Fibroblast of mammary gland (primary cell): ENCODE measurements at regions not wholly inside any gene's neighbourhood (a gene's known extent, or its start where the extent isn't known, plus 50 kb on each side); places are given as distances from the start of the nearest gene placed in this dataset.
"Not testable (repeated sequence)": the region's sequence is repeated elsewhere in the genome, so short reads cannot be mapped to it uniquely, and the experiment has no call there.

Experiments used
- DNase-seq: peaks from one replicate; pipeline ENCODE4 v3.0.0-alpha.2; 2010; ENCODE audit warnings: low read depth
- H3K4me3 ChIP-seq: 2 replicates; pipeline ENCODE4 v1.5.1; 2011; ENCODE audit warnings: low read depth, mild to moderate bottlenecking, low read length, moderate library complexity; ENCODE audit not compliant: control insufficient read depth
- CTCF ChIP-seq: conservative IDR thresholded peaks from 2 replicates; pipeline ENCODE4 v1.5.1; 2011; ENCODE audit warnings: low read depth, low read length, inconsistent platforms; ENCODE audit not compliant: control insufficient read depth, insufficient read depth

- not testable (repeated sequence) for H3K4me3 ChIP-seq, DNase-seq
Measured at GRCh38 chr6:4725136-4725760, 51.0 kb upstream of the CDYL start.

- H3K4me3 ChIP-seq, DNase-seq: not testable (repeated sequence)
Measured at GRCh38 chr6:4724727-4725126, 51.5 kb upstream of the CDYL start.

- DNase-seq, result no peak
- no peak overlapping the region for H3K4me3 ChIP-seq
- TF ChIP-seq CTCF, result no peak
Measured at GRCh38 chr6:4723383-4723782, 52.8 kb upstream of the CDYL start.

- DNase-seq, result not testable (repeated sequence)
Measured at GRCh38 chr6:4721368-4721767, 54.8 kb upstream of the CDYL start.

GRCh38 chr6:4719491-4719890 is 56.7 kb upstream of the CDYL start:
- no peak for TF ChIP-seq CTCF
- DNase-seq, result no peak
- H3K4me3 ChIP-seq, result no peak overlapping the region

More at GRCh38 chr6:4721368-4721767, 54.8 kb upstream of the CDYL start:
- H3K4me3 ChIP-seq, result not testable (repeated sequence)

GRCh38 chr6:4717856-4718255 is 58.3 kb upstream of the CDYL start:
- no peak overlapping the region for H3K4me3 ChIP-seq
- no peak for DNase-seq
- no peak for TF ChIP-seq CTCF

GRCh38 chr6:4717124-4717523 is 59.1 kb upstream of the CDYL start:
- H3K4me3 ChIP-seq, result no peak overlapping the region
- no peak for DNase-seq
- TF ChIP-seq CTCF, result no peak

- DNase-seq, result no peak
- H3K4me3 ChIP-seq, result no peak overlapping the region
- TF ChIP-seq CTCF, result no peak
Measured at GRCh38 chr6:4714961-4715501, 61.2 kb upstream of the CDYL start.
